Ovary (tissue), 7 donors: ENCODE measurements at regions not wholly inside any gene's neighbourhood (a gene's known extent, or its start where the extent isn't known, plus 50 kb on each side); places are given as distances from the start of the nearest gene placed in this dataset.

Experiments used
- DNase-seq, 5 donors: peaks; one replicate each; pipeline ENCODE4 v3.0.0-alpha.2; 2019 to 2020
- H3K27ac ChIP-seq, 2 donors: fragments of 200-600 bp; one replicate each; pipeline versions ENCODE4 v1.5.1 to v1.8.0; 2019 to 2022
- H3K27me3 ChIP-seq: fragments of 200-600 bp; one replicate; pipeline ENCODE4 v1.8.0; 2022
- H3K36me3 ChIP-seq: fragments of 200-600 bp; sonication (generic); one replicate; pipeline ENCODE4 v1.5.1; 2019
- H3K4me1 ChIP-seq: one replicate; pipeline ENCODE4 v1.8.1; 2013; ENCODE audit warnings: mild to moderate bottlenecking, moderate library complexity; ENCODE audit not compliant: insufficient read depth
- H3K4me3 ChIP-seq: fragments of 200-600 bp; sonication (generic); one replicate; pipeline ENCODE4 v1.5.1; 2017
- H3K9me3 ChIP-seq, 2 donors: fragments of 200-600 bp in 1 of 2; sonication (generic) in 1 of 2; one replicate each; pipeline versions ENCODE4 v1.5.1 to v1.8.1; 2013 to 2019; ENCODE audit warnings: mild to moderate bottlenecking in 1 of 2, moderate library complexity in 1 of 2
- EP300 ChIP-seq: sonication (generic); formaldehyde crosslinking; IDR thresholded peaks from one replicate; pipeline ENCODE4 v1.6.1; 2017; ENCODE audit warnings: antibody characterized with exemption
- POLR2A ChIP-seq: fragments of 450-650 bp; IDR thresholded peaks from one replicate; pipeline ENCODE4 v1.6.1; 2017; ENCODE audit warnings: antibody characterized with exemption, mild to moderate bottlenecking, moderate library complexity
- WGBS, 3 donors: extraction: QIAGEN DNeasy Blood & Tissue Kit in 1 of 3; methylation state at CpG; one replicate each; pipeline versions ENCODE4 v1.1.5 to v1.1.7; 2013 to 2017; 5-methylcytosine and 5-hydroxymethylcytosine counted together
- intact Hi-C, 4 donors: fragments of 100-400 bp; cut with DNase I; formaldehyde crosslinking; loops; one replicate each; pipeline versions ENCODE4 v1.11.0 to v1.15.1; 2022 to 2023
- TF ChIP-seq, protein P1 (sequence below), 3 donors: fragments of 450-650 bp in 2 of 3; fragments of 200-600 bp in 1 of 3; IDR thresholded peaks; one replicate each; pipeline versions ENCODE4 v1.5.1 to v1.8.0; 2016 to 2022; ENCODE audit warnings: antibody characterized with exemption in 3 of 3, mild to moderate bottlenecking in 1 of 3
- donor health status: DM: no; HTN: no; CAD: no; lungs with moderate emphysema.
- donor health status: DM: no; HTN: no; CAD: no.
- donor health status: Bipolar disorder and iron deficiency.
- donor health status: DM: no; HTN: no; CAD: no.
- donor health status: DM: yes; HTN: yes; CAD: no.

DNA sequence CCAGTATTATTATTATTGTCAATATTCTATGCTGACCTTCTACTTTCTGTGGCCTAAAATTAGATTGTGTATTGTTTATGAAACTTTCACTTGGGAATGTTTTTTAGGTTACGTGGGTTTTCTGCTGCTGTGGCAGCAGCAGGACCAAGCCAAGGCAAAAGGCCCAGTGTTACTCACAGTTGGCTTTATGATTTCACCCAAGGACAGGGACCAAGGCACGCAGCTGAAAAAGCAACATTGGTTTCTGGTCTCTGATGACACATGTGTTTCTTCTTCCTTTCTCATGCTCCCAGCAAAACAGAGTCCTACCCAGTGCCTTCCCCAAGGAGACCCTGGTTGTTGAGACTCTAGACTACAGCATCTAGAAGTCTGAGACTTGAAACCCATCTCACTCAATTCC is 413.7 kb downstream of the SETD4 start:
- H3K27ac ChIP-seq: no peak overlapping the region
- TF ChIP-seq POLR2A (no peak), EP300 (no peak)
- TF ChIP-seq, protein P1, sequence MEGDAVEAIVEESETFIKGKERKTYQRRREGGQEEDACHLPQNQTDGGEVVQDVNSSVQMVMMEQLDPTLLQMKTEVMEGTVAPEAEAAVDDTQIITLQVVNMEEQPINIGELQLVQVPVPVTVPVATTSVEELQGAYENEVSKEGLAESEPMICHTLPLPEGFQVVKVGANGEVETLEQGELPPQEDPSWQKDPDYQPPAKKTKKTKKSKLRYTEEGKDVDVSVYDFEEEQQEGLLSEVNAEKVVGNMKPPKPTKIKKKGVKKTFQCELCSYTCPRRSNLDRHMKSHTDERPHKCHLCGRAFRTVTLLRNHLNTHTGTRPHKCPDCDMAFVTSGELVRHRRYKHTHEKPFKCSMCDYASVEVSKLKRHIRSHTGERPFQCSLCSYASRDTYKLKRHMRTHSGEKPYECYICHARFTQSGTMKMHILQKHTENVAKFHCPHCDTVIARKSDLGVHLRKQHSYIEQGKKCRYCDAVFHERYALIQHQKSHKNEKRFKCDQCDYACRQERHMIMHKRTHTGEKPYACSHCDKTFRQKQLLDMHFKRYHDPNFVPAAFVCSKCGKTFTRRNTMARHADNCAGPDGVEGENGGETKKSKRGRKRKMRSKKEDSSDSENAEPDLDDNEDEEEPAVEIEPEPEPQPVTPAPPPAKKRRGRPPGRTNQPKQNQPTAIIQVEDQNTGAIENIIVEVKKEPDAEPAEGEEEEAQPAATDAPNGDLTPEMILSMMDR (IDR thresholded peaks at IDR 0.05): no peak
- 78 to 93% (median 80%) methylated on average over 2 of the region's 2 CpGs for WGBS, 3 donors
- H3K36me3 ChIP-seq: no peaks in the 10 kb centered on the region
- no peaks in the 10 kb centered on the region for H3K9me3 ChIP-seq
- no peaks in the 10 kb centered on the region for H3K27me3 ChIP-seq
- no peak for DNase-seq
- intact Hi-C loops: no loop called here
- H3K4me3 ChIP-seq: no peak overlapping the region
- H3K4me1 ChIP-seq: peaks cover 2% of the 10 kb centered on the region

DNA sequence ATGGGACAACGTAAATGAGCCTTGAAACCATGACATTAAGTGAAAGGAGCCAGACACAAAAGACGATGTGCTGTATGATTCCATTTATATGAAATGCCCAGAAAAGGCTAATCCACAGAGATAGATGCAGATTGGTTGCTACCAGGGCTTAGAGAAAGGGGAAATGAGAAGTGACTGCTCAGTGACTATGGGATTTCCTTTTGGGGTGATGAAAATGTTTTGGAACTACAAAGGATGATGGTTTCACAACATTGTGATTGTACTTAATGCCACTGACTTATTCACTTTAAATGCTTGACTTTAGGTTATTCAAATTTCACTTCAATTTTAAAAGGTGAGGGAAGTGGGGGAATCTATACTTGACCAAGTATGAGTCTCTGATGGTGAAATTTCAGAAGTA is 414.3 kb downstream of the SETD4 start:
- no peak for TF ChIP-seq POLR2A
- no peak for TF ChIP-seq EP300
- TF ChIP-seq, protein P1 (IDR thresholded peaks at IDR 0.05): no peak
- Histone ChIP-seq H3K4me3 (no peak overlapping the region), H3K36me3 (no peaks in the 10 kb centered on the region), H3K27me3 (no peaks in the 10 kb centered on the region), H3K27ac (no peak overlapping the region), H3K9me3 (no peaks in the 10 kb centered on the region), H3K4me1 (peaks cover 2% of the 10 kb centered on the region)
- DNase-seq: no peak
- intact Hi-C loops: no loop called here
- WGBS, 3 donors: 95 to 98% (median 97%) methylated on average over 2 of the region's 2 CpGs

DNA sequence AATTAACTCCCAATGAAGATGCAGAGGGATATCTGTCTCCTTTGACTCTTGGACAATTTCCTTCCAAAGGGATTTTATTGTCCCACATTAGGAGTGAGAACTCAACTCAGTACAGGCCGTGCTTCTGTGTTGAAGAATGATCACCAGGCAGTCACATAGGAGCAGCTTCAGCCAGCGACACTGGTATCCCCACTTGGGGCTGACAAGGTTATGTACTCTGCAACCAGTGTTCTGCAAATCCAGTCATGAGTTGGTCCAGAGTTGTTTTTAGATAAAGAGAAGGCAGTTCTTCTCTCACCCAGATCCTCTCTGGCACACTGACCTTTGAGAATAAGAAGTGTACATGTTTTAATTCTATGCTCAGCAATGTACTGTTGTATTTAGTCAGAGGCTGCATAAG is 415.8 kb downstream of the SETD4 start:
- Histone ChIP-seq H3K4me1 (peaks cover 2% of the 10 kb centered on the region), H3K27me3 (no peaks in the 10 kb centered on the region), H3K36me3 (no peaks in the 10 kb centered on the region), H3K4me3 (no peak overlapping the region), H3K27ac (no peak overlapping the region), H3K9me3 (no peaks in the 10 kb centered on the region)
- no peak for DNase-seq
- TF ChIP-seq, protein P1 (IDR thresholded peaks at IDR 0.05): no peak
- TF ChIP-seq POLR2A: no peak
- TF ChIP-seq EP300: no peak
- intact Hi-C loops: no loop called here
- 93 to 98% (median 97%) methylated on average over 2 of the region's 2 CpGs for WGBS, 3 donors

DNA sequence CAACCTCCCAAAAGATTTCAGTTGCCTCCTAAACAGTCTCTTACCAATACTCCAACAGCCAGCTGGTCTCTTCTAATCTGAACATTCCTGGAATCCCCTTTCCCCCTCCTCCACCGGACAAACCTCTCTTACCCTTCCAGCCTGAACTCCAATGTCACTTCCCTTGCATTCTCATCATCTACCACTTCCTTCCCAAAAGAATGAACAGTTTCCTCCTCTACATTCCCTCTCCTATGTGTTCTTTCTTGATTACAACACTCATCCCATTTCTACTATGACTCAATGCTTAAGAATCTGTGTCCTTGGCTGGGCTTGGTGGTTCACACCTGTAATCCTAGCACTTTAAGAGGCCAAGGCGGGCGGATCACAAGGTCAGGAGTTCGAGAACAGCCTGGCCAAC is 417.1 kb downstream of the SETD4 start:
- no peaks in the 10 kb centered on the region for H3K27me3 ChIP-seq
- no peak for DNase-seq
- TF ChIP-seq EP300 (no peak), POLR2A (no peak)
- TF ChIP-seq, protein P1 (IDR thresholded peaks at IDR 0.05): no peak

More for the DNA sequence above, 417.1 kb downstream of the SETD4 start:
- Histone ChIP-seq H3K36me3 (no peaks in the 10 kb centered on the region), H3K27ac (no peak overlapping the region), H3K4me1 (no peaks in the 10 kb centered on the region), H3K9me3 (no peaks in the 10 kb centered on the region), H3K4me3 (no peak overlapping the region)
- intact Hi-C loops: no loop called here
- 75 to 79% (median 77%) methylated on average over 4 of the region's 4 CpGs for WGBS, 3 donors
